ENCODE measurements at regions not wholly inside any gene's neighbourhood (a gene's known extent, or its start where the extent isn't known, plus 50 kb on each side); places are given as distances from the start of the nearest gene placed in this dataset.

DNA sequence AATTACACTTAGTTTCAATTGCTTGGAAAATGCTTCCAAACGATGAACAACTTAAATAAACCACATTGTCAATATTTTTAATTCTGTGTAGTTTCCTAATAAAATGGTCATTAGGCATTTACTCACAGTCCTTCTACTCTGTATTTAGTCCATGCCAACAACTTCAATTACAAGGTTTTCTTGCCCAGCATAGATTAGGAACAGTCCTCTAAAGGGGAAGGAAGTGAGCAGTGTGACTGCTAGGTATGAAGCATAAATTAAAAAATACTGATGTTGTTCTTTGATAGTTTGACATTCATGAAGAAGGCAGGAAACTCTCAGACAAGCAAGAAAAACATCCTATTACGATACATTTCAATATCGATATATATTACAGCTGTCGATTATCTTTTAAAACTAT, 716.0 kb upstream of the PCDH9 start:
- Histone ChIP-seq H3K9me3 (ENCODE audit: control insufficient read depth, insufficient read depth, low read length) (no peaks in the 10 kb centered on the region), H3K27me3 (ENCODE audit: control insufficient read depth, insufficient read depth, low read length) (no peaks in the 10 kb centered on the region), H3K4me3 (ENCODE audit: low read length) (no peak overlapping the region), H3K4me1 (ENCODE audit: control insufficient read depth, insufficient read depth, low read length) (no peaks in the 10 kb centered on the region), H3K27ac (ENCODE audit: low read length) (no peak overlapping the region), H3K36me3 (ENCODE audit: control insufficient read depth, insufficient read depth, low read length) (no peaks in the 10 kb centered on the region)
- Mint-ChIP-seq H3K36me3 (no peaks in the 10 kb centered on the region), H3K27me3 (ENCODE audit: low read depth in 2 of 2) (no peaks in the 10 kb centered on the region), H3K4me1 (no peaks in the 10 kb centered on the region), H3K9me3 (peaks cover 7 to 9% of the 10 kb centered on the region in 2 donors), H3K27ac (no peak overlapping the region), H3K4me3 (no peak overlapping the region)
- intact Hi-C loops (cut with micrococcal nuclease): no loop called here
- no CpG with 5 or more reads among the region's 4 CpGs for WGBS (ENCODE audit: insufficient coverage)
- ATAC-seq (no peak), DNase-seq (no peak)
- TF ChIP-seq, protein P1, sequence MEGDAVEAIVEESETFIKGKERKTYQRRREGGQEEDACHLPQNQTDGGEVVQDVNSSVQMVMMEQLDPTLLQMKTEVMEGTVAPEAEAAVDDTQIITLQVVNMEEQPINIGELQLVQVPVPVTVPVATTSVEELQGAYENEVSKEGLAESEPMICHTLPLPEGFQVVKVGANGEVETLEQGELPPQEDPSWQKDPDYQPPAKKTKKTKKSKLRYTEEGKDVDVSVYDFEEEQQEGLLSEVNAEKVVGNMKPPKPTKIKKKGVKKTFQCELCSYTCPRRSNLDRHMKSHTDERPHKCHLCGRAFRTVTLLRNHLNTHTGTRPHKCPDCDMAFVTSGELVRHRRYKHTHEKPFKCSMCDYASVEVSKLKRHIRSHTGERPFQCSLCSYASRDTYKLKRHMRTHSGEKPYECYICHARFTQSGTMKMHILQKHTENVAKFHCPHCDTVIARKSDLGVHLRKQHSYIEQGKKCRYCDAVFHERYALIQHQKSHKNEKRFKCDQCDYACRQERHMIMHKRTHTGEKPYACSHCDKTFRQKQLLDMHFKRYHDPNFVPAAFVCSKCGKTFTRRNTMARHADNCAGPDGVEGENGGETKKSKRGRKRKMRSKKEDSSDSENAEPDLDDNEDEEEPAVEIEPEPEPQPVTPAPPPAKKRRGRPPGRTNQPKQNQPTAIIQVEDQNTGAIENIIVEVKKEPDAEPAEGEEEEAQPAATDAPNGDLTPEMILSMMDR (IDR thresholded peaks at IDR 0.05): no peak

DNA sequence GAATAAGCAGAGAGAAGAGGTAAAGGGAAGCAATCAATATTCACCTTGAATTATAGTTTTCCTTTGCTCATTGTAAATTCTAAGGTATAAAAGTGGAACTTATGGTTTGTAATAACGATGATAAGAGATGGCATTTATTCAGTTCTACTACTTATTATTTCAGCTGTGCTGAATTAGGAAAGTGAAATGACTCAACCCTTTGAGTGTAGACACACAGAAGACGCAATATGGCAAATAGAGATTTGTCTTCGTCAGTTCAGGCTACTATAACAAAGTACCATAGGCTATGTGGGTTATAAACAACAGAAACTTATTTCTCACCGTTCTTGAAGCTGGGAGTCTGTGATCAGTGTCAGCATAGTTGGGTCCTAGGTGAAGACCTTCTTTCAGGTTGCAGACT, 713.0 kb upstream of the PCDH9 start:
- no peak overlapping the region for H3K27ac ChIP-seq (ENCODE audit: low read length)
- H3K4me1 ChIP-seq (ENCODE audit: control insufficient read depth, insufficient read depth, low read length): no peaks in the 10 kb centered on the region
- intact Hi-C loops (cut with micrococcal nuclease): no loop called here
- no peak overlapping the region for H3K4me3 ChIP-seq (ENCODE audit: low read length)
- no peaks in the 10 kb centered on the region for H3K27me3 ChIP-seq (ENCODE audit: control insufficient read depth, insufficient read depth, low read length)
- no peak overlapping the region for H3K4me3 Mint-ChIP-seq
- H3K36me3 ChIP-seq (ENCODE audit: control insufficient read depth, insufficient read depth, low read length): no peaks in the 10 kb centered on the region
- WGBS (ENCODE audit: insufficient coverage): 77% methylated on average over 2 of the region's 4 CpGs
- no peaks in the 10 kb centered on the region for H3K27me3 Mint-ChIP-seq (ENCODE audit: low read depth in 2 of 2)
- ATAC-seq (no peak), DNase-seq (no peak)
- H3K9me3 Mint-ChIP-seq: peaks cover 11 to 13% of the 10 kb centered on the region in 2 donors
- no peaks in the 10 kb centered on the region for H3K4me1 Mint-ChIP-seq
- no peak overlapping the region for H3K27ac Mint-ChIP-seq
- no peaks in the 10 kb centered on the region for H3K36me3 Mint-ChIP-seq
- H3K9me3 ChIP-seq (ENCODE audit: control insufficient read depth, insufficient read depth, low read length): no peaks in the 10 kb centered on the region
- TF ChIP-seq, protein P1 (IDR thresholded peaks at IDR 0.05): no peak

DNA sequence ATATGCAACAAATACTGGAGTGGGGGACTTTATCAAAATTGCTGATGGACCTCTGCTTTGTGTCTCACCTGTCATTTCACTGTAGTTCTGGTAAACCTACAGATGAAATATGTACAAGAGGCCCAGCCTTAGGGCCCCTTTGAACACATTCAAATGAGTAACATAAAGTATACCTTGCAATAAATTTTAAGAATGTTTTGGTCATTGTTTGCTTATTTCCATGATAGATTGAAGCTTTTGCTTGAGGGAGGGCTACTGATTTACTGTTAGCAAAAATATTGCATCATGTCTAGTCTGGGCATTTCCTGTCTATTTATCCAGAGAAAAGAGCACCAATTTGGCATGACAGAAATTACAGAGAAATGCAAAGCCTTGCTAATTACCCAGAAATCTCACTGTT, 705.5 kb upstream of the PCDH9 start:
- no peak overlapping the region for H3K4me3 ChIP-seq (ENCODE audit: low read length)
- Mint-ChIP-seq H3K27ac (no peak overlapping the region), H3K4me3 (no peak overlapping the region), H3K4me1 (no peaks in the 10 kb centered on the region), H3K9me3 (peaks cover 10 to 20% of the 10 kb centered on the region in 2 donors), H3K27me3 (ENCODE audit: low read depth in 2 of 2) (no peaks in the 10 kb centered on the region), H3K36me3 (peaks cover 14% of the 10 kb centered on the region)
- H3K9me3 ChIP-seq (ENCODE audit: control insufficient read depth, insufficient read depth, low read length): no peaks in the 10 kb centered on the region
- H3K27ac ChIP-seq (ENCODE audit: low read length): no peak overlapping the region
- H3K4me1 ChIP-seq (ENCODE audit: control insufficient read depth, insufficient read depth, low read length): no peaks in the 10 kb centered on the region
- no peak for DNase-seq
- no peaks in the 10 kb centered on the region for H3K36me3 ChIP-seq (ENCODE audit: control insufficient read depth, insufficient read depth, low read length)
- no peaks in the 10 kb centered on the region for H3K27me3 ChIP-seq (ENCODE audit: control insufficient read depth, insufficient read depth, low read length)
- ATAC-seq: no peak
- TF ChIP-seq, protein P1 (IDR thresholded peaks at IDR 0.05): no peak
- intact Hi-C loops (cut with micrococcal nuclease): no loop called here

DNA sequence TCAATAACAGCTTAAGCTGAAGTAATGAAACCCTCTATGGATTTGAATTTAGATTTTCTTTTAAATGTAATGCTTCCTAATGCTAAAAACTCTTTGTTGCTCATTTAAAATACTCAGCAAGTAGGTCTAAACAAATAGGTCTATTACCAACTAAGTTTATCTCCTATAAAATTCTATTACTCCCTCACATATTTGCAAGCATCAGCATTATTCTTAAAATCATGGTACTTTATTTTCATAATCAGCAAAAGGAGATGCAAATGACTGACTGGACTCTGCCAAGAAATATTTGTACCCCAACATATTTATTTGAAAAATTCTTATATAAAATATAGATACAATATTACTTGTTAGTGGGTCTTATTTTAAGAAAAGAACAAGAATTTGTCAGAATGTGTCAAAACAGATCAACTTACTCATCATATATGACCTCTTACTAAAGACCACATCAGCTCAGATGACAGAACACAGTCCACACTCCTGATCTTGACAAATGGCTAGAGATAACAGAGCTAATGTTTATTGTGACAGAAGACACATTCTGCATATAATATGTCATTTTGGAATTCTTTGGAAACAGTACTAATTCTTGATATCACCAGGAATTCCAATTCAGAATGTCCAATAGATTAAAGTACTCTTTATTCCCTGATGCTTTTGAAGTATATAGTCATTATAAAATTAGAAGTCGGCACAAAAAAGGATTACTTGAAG, 704.6 kb upstream of the PCDH9 start:
- H3K9me3 Mint-ChIP-seq: peaks cover 10 to 18% of the 10 kb centered on the region in 2 donors
- Histone ChIP-seq H3K27ac (ENCODE audit: low read length) (no peak overlapping the region), H3K9me3 (ENCODE audit: control insufficient read depth, insufficient read depth, low read length) (no peaks in the 10 kb centered on the region), H3K27me3 (ENCODE audit: control insufficient read depth, insufficient read depth, low read length) (no peaks in the 10 kb centered on the region), H3K4me3 (ENCODE audit: low read length) (no peak overlapping the region), H3K4me1 (ENCODE audit: control insufficient read depth, insufficient read depth, low read length) (no peaks in the 10 kb centered on the region), H3K36me3 (ENCODE audit: control insufficient read depth, insufficient read depth, low read length) (no peaks in the 10 kb centered on the region)
- no peak overlapping the region for H3K27ac Mint-ChIP-seq
- ATAC-seq: no peak
- no peaks in the 10 kb centered on the region for H3K27me3 Mint-ChIP-seq (ENCODE audit: low read depth in 2 of 2)
- no peak for DNase-seq
- peaks cover 14% of the 10 kb centered on the region for H3K36me3 Mint-ChIP-seq
- WGBS (ENCODE audit: insufficient coverage): 100% methylated on average over 1 of the region's 1 CpG
- TF ChIP-seq, protein P1 (IDR thresholded peaks at IDR 0.05): no peak
- H3K4me1 Mint-ChIP-seq: no peaks in the 10 kb centered on the region
- intact Hi-C loops (cut with micrococcal nuclease): no loop called here
- no peak overlapping the region for H3K4me3 Mint-ChIP-seq

All from natural killer cell (primary cell).